ENCODE measurements at regions not wholly inside any gene's neighbourhood (a gene's known extent, or its start where the extent isn't known, plus 50 kb on each side); places are given as distances from the start of the nearest gene placed in this dataset.

GRCh38 chr1:4871373-4871772, 217.0 kb downstream of the AJAP1 start:
- DNase-seq (no peak), ATAC-seq (ENCODE audit: insufficient read depth, low read depth) (no peak)
- H3K36me3 ChIP-seq (ENCODE audit: insufficient read depth, low read length): no peaks in the 10 kb centered on the region
- TF ChIP-seq EZH2 (IDR thresholded peaks at IDR 0.05; ENCODE audit: borderline replicate concordance, low read depth, low read length, severe bottlenecking): no peak
- no peak for TF ChIP-seq CTCF (IDR thresholded peaks at IDR 0.05; ENCODE audit: borderline replicate concordance, extremely low read depth, low read length, poor library complexity, severe bottlenecking)
- no peak overlapping the region for H3K27ac ChIP-seq (ENCODE audit: low read length)
- no peaks in the 10 kb centered on the region for H3K9me3 ChIP-seq (ENCODE audit: insufficient read depth, low read length, severe bottlenecking)
- H3K9ac ChIP-seq (ENCODE audit: low read depth, low read length): no peak overlapping the region
- H2AFZ ChIP-seq (ENCODE audit: low read depth, low read length): no peak overlapping the region
- H3K79me2 ChIP-seq (ENCODE audit: insufficient read depth, low read length): no peaks in the 10 kb centered on the region
- no peak overlapping the region for H3K4me2 ChIP-seq (ENCODE audit: insufficient read depth, low read length)
- H3K4me1 ChIP-seq (ENCODE audit: insufficient read depth, low read length): no peaks in the 10 kb centered on the region
- H3K4me3 ChIP-seq (ENCODE audit: low read depth in 1 of 2, low read length in 2 of 2): no peak overlapping the region
- H3K27me3 ChIP-seq (ENCODE audit: insufficient read depth, low read length, poor library complexity): no peaks in the 10 kb centered on the region
- H4K20me1 ChIP-seq (ENCODE audit: insufficient read depth, low read length): no peaks in the 10 kb centered on the region

GRCh38 chr1:4868521-4868920, 214.1 kb downstream of the AJAP1 start:
- no peaks in the 10 kb centered on the region for H3K4me1 ChIP-seq (ENCODE audit: insufficient read depth, low read length)
- no peaks in the 10 kb centered on the region for H3K9me3 ChIP-seq (ENCODE audit: insufficient read depth, low read length, severe bottlenecking)
- no peak overlapping the region for H2AFZ ChIP-seq (ENCODE audit: low read depth, low read length)
- TF ChIP-seq EZH2 (IDR thresholded peaks at IDR 0.05; ENCODE audit: borderline replicate concordance, low read depth, low read length, severe bottlenecking) (no peak), CTCF (IDR thresholded peaks at IDR 0.05; ENCODE audit: borderline replicate concordance, extremely low read depth, low read length, poor library complexity, severe bottlenecking) (no peak)
- DNase-seq (no peak), ATAC-seq (ENCODE audit: insufficient read depth, low read depth) (no peak)
- H4K20me1 ChIP-seq (ENCODE audit: insufficient read depth, low read length): no peaks in the 10 kb centered on the region
- H3K79me2 ChIP-seq (ENCODE audit: insufficient read depth, low read length): no peaks in the 10 kb centered on the region
- no peak overlapping the region for H3K27ac ChIP-seq (ENCODE audit: low read length)
- H3K27me3 ChIP-seq (ENCODE audit: insufficient read depth, low read length, poor library complexity): no peaks in the 10 kb centered on the region
- no peak overlapping the region for H3K9ac ChIP-seq (ENCODE audit: low read depth, low read length)
- no peak overlapping the region for H3K4me3 ChIP-seq (ENCODE audit: low read depth in 1 of 2, low read length in 2 of 2)
- H3K36me3 ChIP-seq (ENCODE audit: insufficient read depth, low read length): no peaks in the 10 kb centered on the region
- H3K4me2 ChIP-seq (ENCODE audit: insufficient read depth, low read length): no peak overlapping the region

GRCh38 chr1:4856396-4856795, 202.0 kb downstream of the AJAP1 start:
- Histone ChIP-seq H3K4me1 (ENCODE audit: insufficient read depth, low read length) (no peaks in the 10 kb centered on the region), H2AFZ (ENCODE audit: low read depth, low read length) (no peak overlapping the region), H3K27me3 (ENCODE audit: insufficient read depth, low read length, poor library complexity) (no peaks in the 10 kb centered on the region), H3K4me2 (ENCODE audit: insufficient read depth, low read length) (no peak overlapping the region), H3K4me3 (ENCODE audit: low read depth in 1 of 2, low read length in 2 of 2) (no peak overlapping the region), H3K27ac (ENCODE audit: low read length) (no peak overlapping the region), H3K36me3 (ENCODE audit: insufficient read depth, low read length) (no peaks in the 10 kb centered on the region), H3K9ac (ENCODE audit: low read depth, low read length) (no peak overlapping the region), H3K79me2 (ENCODE audit: insufficient read depth, low read length) (no peaks in the 10 kb centered on the region), H3K9me3 (ENCODE audit: insufficient read depth, low read length, severe bottlenecking) (no peaks in the 10 kb centered on the region), H4K20me1 (ENCODE audit: insufficient read depth, low read length) (no peaks in the 10 kb centered on the region)
- no peak for TF ChIP-seq EZH2 (IDR thresholded peaks at IDR 0.05; ENCODE audit: borderline replicate concordance, low read depth, low read length, severe bottlenecking)
- no peak for TF ChIP-seq CTCF (IDR thresholded peaks at IDR 0.05; ENCODE audit: borderline replicate concordance, extremely low read depth, low read length, poor library complexity, severe bottlenecking)
- no peak for DNase-seq
- ATAC-seq (ENCODE audit: insufficient read depth, low read depth): no peak

- DNase-seq (no peak), ATAC-seq (ENCODE audit: insufficient read depth, low read depth) (no peak)
- H2AFZ ChIP-seq (ENCODE audit: low read depth, low read length): no peak overlapping the region
- H3K27ac ChIP-seq (ENCODE audit: low read length): no peak overlapping the region
- H3K4me2 ChIP-seq (ENCODE audit: insufficient read depth, low read length): no peak overlapping the region
- H3K4me3 ChIP-seq (ENCODE audit: low read depth in 1 of 2, low read length in 2 of 2): no peak overlapping the region
- H3K79me2 ChIP-seq (ENCODE audit: insufficient read depth, low read length): no peaks in the 10 kb centered on the region
- no peak for TF ChIP-seq CTCF (IDR thresholded peaks at IDR 0.05; ENCODE audit: borderline replicate concordance, extremely low read depth, low read length, poor library complexity, severe bottlenecking)
- no peak for TF ChIP-seq EZH2 (IDR thresholded peaks at IDR 0.05; ENCODE audit: borderline replicate concordance, low read depth, low read length, severe bottlenecking)
- no peaks in the 10 kb centered on the region for H3K36me3 ChIP-seq (ENCODE audit: insufficient read depth, low read length)
- no peaks in the 10 kb centered on the region for H3K4me1 ChIP-seq (ENCODE audit: insufficient read depth, low read length)
- H3K27me3 ChIP-seq (ENCODE audit: insufficient read depth, low read length, poor library complexity): no peaks in the 10 kb centered on the region
- no peak overlapping the region for H3K9ac ChIP-seq (ENCODE audit: low read depth, low read length)
- H3K9me3 ChIP-seq (ENCODE audit: insufficient read depth, low read length, severe bottlenecking): no peaks in the 10 kb centered on the region
- H4K20me1 ChIP-seq (ENCODE audit: insufficient read depth, low read length): no peaks in the 10 kb centered on the region
Measured at GRCh38 chr1:4854367-4854766, 200.0 kb downstream of the AJAP1 start.
